HepG2 (cell line): ENCODE measurements at regions not wholly inside any gene's neighbourhood (a gene's known extent, or its start where the extent isn't known, plus 50 kb on each side); places are given as distances from the start of the nearest gene placed in this dataset.

Experiments
- ATAC-seq: fragments of 200-7000 bp; cut with Tn5 transposase; 3 replicates; pipeline ENCODE4 v1.9.1; 2020; ENCODE audit warnings: mild to moderate bottlenecking, moderate library complexity
- BruUV-seq: library from RNA; stranded (reverse); fragments of 400-500 nt; replicated peaks from 2 replicates; lab custom pipeline; 2021; lab: Mats Ljungman, UMichigan
- CTCF ChIA-PET: fragments of 300-600 bp; formaldehyde crosslinking; extraction: SDS; loops from one replicate; lab custom pipeline; 2021; ENCODE audit warnings: low total read pairs, inconsistent platforms, low intra/inter-chr PET ratio; lab: Yijun Ruan, JAX
- POLR2A ChIA-PET: fragments of 350-600 bp; sonication (Branson Sonifier 250); formaldehyde crosslinking; loops from one replicate; lab custom pipeline; 2020; ENCODE audit warnings: antibody characterized with exemption, inconsistent platforms; lab: Yijun Ruan, JAX
- DNase-seq: peaks from one replicate; pipeline ENCODE4 v3.0.0-alpha.2; 2015; ENCODE audit warnings: low spot score
- FAIRE-seq: peaks from 3 replicates; lab custom pipeline; 2011; peaks lifted over from hg19 to GRCh38; lab: Jason Lieb, UNC
- H2AFZ ChIP-seq: one replicate; pipeline ENCODE4 v1.6.1; 2011; ENCODE audit warnings: low read length, inconsistent platforms
- H3K27ac ChIP-seq: fragments of 300-600 bp; 3 replicates; pipeline ENCODE4 v1.8.0; 2011; ENCODE audit warnings: mixed run types, mild to moderate bottlenecking, mixed read lengths, low read length, inconsistent platforms; ENCODE audit not compliant: insufficient read depth; ENCODE audit errors: extremely low read length
- H3K27me3 ChIP-seq, 2 experiments: fragments of 200-600 bp in 1 of 2; 2 replicates in 1 of 2; 3 replicates in 1 of 2; pipeline versions ENCODE4 v1.6.0 to v1.8.0; 2011; ENCODE audit warnings: low read length in 2 of 2, mild to moderate bottlenecking in 2 of 2, moderate library complexity in 2 of 2, inconsistent platforms in 1 of 2; ENCODE audit not compliant: insufficient read depth in 2 of 2, control insufficient read depth in 1 of 2
- H3K36me3 ChIP-seq, 2 experiments: fragments of 200-600 bp in 1 of 2; replicated peaks in 1 of 2; 2 replicates in 1 of 2; 3 replicates in 1 of 2; pipeline versions ENCODE4 v1.5.1 to v1.8.0; 2011; ENCODE audit warnings: low read length in 2 of 2, inconsistent platforms in 1 of 2; ENCODE audit not compliant: insufficient read depth in 2 of 2, control insufficient read depth in 1 of 2
- H3K4me1 ChIP-seq: 2 replicates; pipeline ENCODE4 v1.5.1; 2012; ENCODE audit warnings: low read length, inconsistent platforms; ENCODE audit not compliant: insufficient read depth
- H3K4me2 ChIP-seq: 2 replicates; pipeline ENCODE4 v1.6.0; 2011; ENCODE audit warnings: low read depth, low read length, inconsistent platforms
- H3K4me3 ChIP-seq, 3 experiments: fragments of 200-600 bp in 1 of 3; sonication (generic), shearing (Covaris generic) in 1 of 3; replicated peaks in 1 of 3; 2 replicates each; pipeline ENCODE4 v1.5.1; 2011 to 2016; ENCODE audit warnings: low read length in 3 of 3, inconsistent platforms in 2 of 3, low read depth in 2 of 3, mild to moderate bottlenecking in 2 of 3, control low read depth in 1 of 3, mixed read lengths in 1 of 3; ENCODE audit not compliant: insufficient read depth in 1 of 3
- H3K79me2 ChIP-seq: one replicate; pipeline ENCODE4 v1.6.1; 2011; ENCODE audit warnings: low read length, inconsistent platforms; ENCODE audit not compliant: insufficient read depth
- H3K9ac ChIP-seq: 2 replicates; pipeline ENCODE4 v1.6.0; 2011; ENCODE audit warnings: mild to moderate bottlenecking, low read depth, low read length, inconsistent platforms; ENCODE audit not compliant: insufficient read depth
- H3K9me3 ChIP-seq: 2 replicates; pipeline ENCODE4 v1.5.1; 2012; ENCODE audit warnings: mild to moderate bottlenecking, low read length
- H4K20me1 ChIP-seq: 2 replicates; pipeline ENCODE4 v1.6.0; 2011; ENCODE audit warnings: inconsistent platforms, mild to moderate bottlenecking, low read length, moderate library complexity; ENCODE audit not compliant: insufficient read depth
- CBFB ChIP-seq: sonication (generic); formaldehyde crosslinking; IDR thresholded peaks from 2 replicates; pipeline ENCODE4 v1.4.0; 2020; ENCODE audit warnings: missing genetic modification reagents
- E2F2 ChIP-seq: sonication (generic); formaldehyde crosslinking; IDR thresholded peaks from 2 replicates; pipeline ENCODE4 v1.4.0; 2020; ENCODE audit warnings: missing genetic modification reagents, borderline replicate concordance
- EHMT2 ChIP-seq: fragments of 200-600 bp; sonication (generic); IDR thresholded peaks from 2 replicates; pipeline ENCODE4 v1.7.0; 2017; ENCODE audit warnings: antibody characterized with exemption, low read depth, low read length, borderline replicate concordance
- FOXA3 ChIP-seq: IDR thresholded peaks from 2 replicates; pipeline ENCODE4 v1.6.1; 2016; ENCODE audit warnings: missing genetic modification reagents, missing compliant biosample characterization
- IKZF1 ChIP-seq: fragments of 450-650 bp; IDR thresholded peaks from 2 replicates; pipeline ENCODE4 v1.7.1; 2016
- JUN ChIP-seq: sonication (generic); formaldehyde crosslinking; IDR thresholded peaks from 2 replicates; pipeline ENCODE4 v1.4.0; 2020; ENCODE audit warnings: mild to moderate bottlenecking, missing genetic modification reagents
- KDM2A ChIP-seq: sonication (generic); formaldehyde crosslinking; IDR thresholded peaks from 2 replicates; pipeline ENCODE4 v1.4.0; 2020; ENCODE audit warnings: low read depth, missing genetic modification reagents, borderline replicate concordance
- MEF2D ChIP-seq: sonication (generic); formaldehyde crosslinking; IDR thresholded peaks from 2 replicates; pipeline ENCODE4 v1.5.1; 2020; ENCODE audit warnings: mild to moderate bottlenecking, missing genetic modification reagents
- NCOA5 ChIP-seq: sonication (generic); formaldehyde crosslinking; IDR thresholded peaks from 2 replicates; pipeline ENCODE4 v1.4.0; 2020; ENCODE audit warnings: missing genetic modification reagents
- NCOR1 ChIP-seq: fragments of 200-600 bp; sonication (generic); IDR thresholded peaks from 2 replicates; pipeline ENCODE4 v1.7.0; 2017; ENCODE audit warnings: antibody characterized with exemption, low read length, borderline replicate concordance
- PITX1 ChIP-seq: sonication (generic); formaldehyde crosslinking; IDR thresholded peaks from 2 replicates; pipeline ENCODE4 v1.5.1; 2020; ENCODE audit warnings: mild to moderate bottlenecking, missing genetic modification reagents
- PRDM15 ChIP-seq: sonication (generic); formaldehyde crosslinking; IDR thresholded peaks from 2 replicates; pipeline ENCODE4 v1.4.0; 2020; ENCODE audit warnings: missing genetic modification reagents
- RXRA ChIP-seq: sonication (generic); formaldehyde crosslinking; IDR thresholded peaks from 2 replicates; pipeline ENCODE4 v1.5.1; 2020; ENCODE audit warnings: missing genetic modification reagents
- SNAI1 ChIP-seq: sonication (generic); formaldehyde crosslinking; IDR thresholded peaks from 2 replicates; pipeline ENCODE4 v1.5.0; 2020; ENCODE audit warnings: mild to moderate bottlenecking, missing genetic modification reagents, borderline replicate concordance
- ZFAT ChIP-seq: sonication (generic); formaldehyde crosslinking; conservative IDR thresholded peaks from 2 replicates; pipeline ENCODE4 v1.8.1; 2023; ENCODE audit warnings: missing genetic modification reagents, inconsistent platforms
- ZFP36L2 ChIP-seq: sonication (generic); formaldehyde crosslinking; IDR thresholded peaks from 2 replicates; pipeline ENCODE4 v1.4.0; 2020; ENCODE audit warnings: missing genetic modification reagents
- ZFYVE20 ChIP-seq: sonication (generic); formaldehyde crosslinking; IDR thresholded peaks from 2 replicates; pipeline ENCODE4 v1.8.0; 2023; ENCODE audit warnings: low read depth, mild to moderate bottlenecking, moderate library complexity, missing genetic modification reagents, borderline replicate concordance
- ZNF253 ChIP-seq: sonication (generic); formaldehyde crosslinking; IDR thresholded peaks from 2 replicates; pipeline ENCODE4 v1.8.0; 2022; ENCODE audit warnings: mild to moderate bottlenecking, missing genetic modification reagents, borderline replicate concordance
- ZNF274 ChIP-seq: sonication (generic); formaldehyde crosslinking; IDR thresholded peaks from 2 replicates; pipeline ENCODE4 v1.5.1; 2020; ENCODE audit warnings: mild to moderate bottlenecking, missing genetic modification reagents
- ZNF790 ChIP-seq: sonication (generic); formaldehyde crosslinking; IDR thresholded peaks from 2 replicates; pipeline ENCODE4 v1.8.0; 2022; ENCODE audit warnings: missing genetic modification reagents, mild to moderate bottlenecking, borderline replicate concordance
- WGBS: methylation state at CpG from one replicate; pipeline ENCODE4 v1.1.6; 2017; ENCODE audit warnings: low lambda C conversion rate; 5-methylcytosine and 5-hydroxymethylcytosine counted together
- in situ Hi-C: cut with HindIII; loops from 2 replicates; pipeline ENCODE4 v1.10.0; 2017; ENCODE audit warnings: low pct_unique_long_range_greater_than_20kb; ENCODE audit not compliant: extremely low pct_ligation_motif_present
- intact Hi-C: fragments of 100-400 bp; cut with micrococcal nuclease; formaldehyde crosslinking; loops from one replicate; pipeline ENCODE4 v1.10.0; 2022; ENCODE audit not compliant: unreplicated experiment

DNA sequence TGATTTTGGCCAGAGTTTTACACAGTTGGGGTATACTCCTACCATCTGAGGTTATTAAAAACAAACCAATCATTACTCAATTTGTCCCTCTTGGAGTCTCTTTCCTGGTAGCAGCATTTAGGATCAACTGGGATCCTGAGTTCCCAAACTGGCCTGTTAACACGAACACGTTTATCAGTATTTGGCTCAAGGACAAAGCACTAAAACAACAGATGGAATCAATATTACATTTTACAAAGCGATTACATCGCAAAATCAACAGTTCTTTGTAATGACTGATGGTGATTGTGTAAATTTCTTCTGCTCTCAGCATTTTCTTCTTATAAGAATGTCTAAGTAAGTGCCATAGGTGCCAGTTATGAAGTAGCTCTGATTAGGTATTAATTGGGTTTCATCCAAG is 582.9 kb upstream of the ANKRD30A start:
- WGBS: 0% methylated on average over 4 of the region's 4 CpGs
- in situ Hi-C loops: no loop called here
- no peaks in the 10 kb centered on the region for H3K9me3 ChIP-seq
- H3K79me2 ChIP-seq: no peaks in the 10 kb centered on the region
- no peak for TF ChIP-seq SNAI1 (CRISPR knock-in tag)
- no peak for TF ChIP-seq JUN (CRISPR knock-in tag)
- no peak for TF ChIP-seq E2F2 (CRISPR knock-in tag)
- no peak for TF ChIP-seq ZNF790 (CRISPR knock-in tag)
- no peak for TF ChIP-seq CBFB (CRISPR knock-in tag)
- TF ChIP-seq RXRA (CRISPR knock-in tag): no peak
- TF ChIP-seq ZFYVE20 (CRISPR knock-in tag): no peak
- TF ChIP-seq EHMT2: no peak
- TF ChIP-seq PITX1 (CRISPR knock-in tag): no peak
- TF ChIP-seq MEF2D (CRISPR knock-in tag): no peak
- TF ChIP-seq ZNF274 (CRISPR knock-in tag): no peak
- no peak for TF ChIP-seq ZFAT
- no peak for TF ChIP-seq ZNF253 (CRISPR knock-in tag)
- no peak for TF ChIP-seq ZFP36L2 (CRISPR knock-in tag)
- TF ChIP-seq IKZF1: no peak
- no peak for TF ChIP-seq KDM2A
- no peak for TF ChIP-seq NCOR1
- TF ChIP-seq PRDM15 (CRISPR knock-in tag): no peak
- no peak for TF ChIP-seq FOXA3 (CRISPR knock-in tag)
- TF ChIP-seq NCOA5 (CRISPR knock-in tag): no peak
- no peak overlapping the region for H2AFZ ChIP-seq
- no TSS peak for BruUV-seq
- no peaks in the 10 kb centered on the region for H3K27me3 ChIP-seq
- intact Hi-C loops: no loop called here
- H4K20me1 ChIP-seq: no peaks in the 10 kb centered on the region
- CTCF ChIA-PET: no interaction called here
- no peaks in the 10 kb centered on the region for H3K36me3 ChIP-seq
- no peak overlapping the region for H3K4me2 ChIP-seq
- ATAC-seq (no peak), FAIRE-seq (no peak), DNase-seq (no peak)
- no peaks in the 10 kb centered on the region for H3K4me1 ChIP-seq
- no peak overlapping the region for H3K4me3 ChIP-seq
- no peak overlapping the region for H3K9ac ChIP-seq
- H3K27ac ChIP-seq: no peak overlapping the region
- POLR2A ChIA-PET: no interaction called here
